GM23338 (cell line): ENCODE measurements at regions not wholly inside any gene's neighbourhood (a gene's known extent, or its start where the extent isn't known, plus 50 kb on each side); places are given as distances from the start of the nearest gene placed in this dataset.

Experiments used
- ATAC-seq: fragments of 200-7000 bp; cut with Tn5 transposase; 3 replicates; pipeline ENCODE4 v1.9.1; 2020
- DNase-seq: peaks from one replicate; pipeline ENCODE4 v3.0.0-alpha.2; 2015; ENCODE audit warnings: low spot score
- H2AFZ ChIP-seq: fragments of 200-600 bp; sonication (generic); 2 replicates; pipeline ENCODE4 v1.8.0; 2016; ENCODE audit warnings: antibody characterized with exemption, mild to moderate bottlenecking, moderate library complexity
- H3F3A ChIP-seq: fragments of 200-600 bp; sonication (generic); replicated peaks from 2 replicates; pipeline ENCODE4 v1.8.0; 2017; ENCODE audit warnings: antibody characterized with exemption, mixed run types, low read depth
- H3K27ac ChIP-seq: fragments of 200-600 bp; sonication (generic); 2 replicates; pipeline ENCODE4 v1.6.1; 2016; ENCODE audit warnings: low read depth
- H3K27me3 ChIP-seq: fragments of 200-600 bp; sonication (generic); 2 replicates; pipeline ENCODE4 v1.8.0; 2016; ENCODE audit warnings: mild to moderate bottlenecking, mixed run types, moderate library complexity; ENCODE audit not compliant: insufficient read depth
- H3K36me3 ChIP-seq: fragments of 200-600 bp; sonication (generic); 2 replicates; pipeline ENCODE4 v1.8.0; 2016; ENCODE audit warnings: mild to moderate bottlenecking; ENCODE audit not compliant: insufficient read depth
- H3K4me1 ChIP-seq: fragments of 200-600 bp; sonication (generic); 2 replicates; pipeline ENCODE4 v1.8.0; 2016; ENCODE audit warnings: mild to moderate bottlenecking, moderate library complexity; ENCODE audit not compliant: insufficient read depth
- H3K4me2 ChIP-seq: fragments of 200-600 bp; sonication (generic); 2 replicates; pipeline ENCODE4 v1.7.1; 2017; ENCODE audit warnings: mixed run types
- H3K4me3 ChIP-seq: fragments of 200-600 bp; sonication (generic); 2 replicates; pipeline ENCODE4 v1.6.1; 2016; ENCODE audit warnings: mixed run types
- H3K79me2 ChIP-seq: fragments of 200-600 bp; sonication (generic); replicated peaks from 2 replicates; pipeline ENCODE4 v1.8.0; 2017; ENCODE audit warnings: mild to moderate bottlenecking; ENCODE audit not compliant: insufficient read depth
- H3K9me2 ChIP-seq: fragments of 200-600 bp; sonication (generic); 2 replicates; pipeline ENCODE4 v1.8.0; 2017; ENCODE audit not compliant: insufficient read depth
- H4K20me1 ChIP-seq: fragments of 200-600 bp; sonication (generic); replicated peaks from 2 replicates; pipeline ENCODE4 v1.8.0; 2017; ENCODE audit warnings: mild to moderate bottlenecking; ENCODE audit not compliant: insufficient read depth
- H3K27ac Mint-ChIP-seq: 2 replicates; pipeline ENCODE4 v1.8.0; 2020; ENCODE audit warnings: inconsistent platforms, mild to moderate bottlenecking, moderate library complexity, mixed read lengths
- H3K27me3 Mint-ChIP-seq: 3 replicates; pipeline ENCODE4 v1.8.0; 2022; ENCODE audit warnings: low read depth, mild to moderate bottlenecking, moderate library complexity, mixed read lengths, inconsistent platforms; ENCODE audit not compliant: insufficient read depth, poor library complexity
- H3K36me3 Mint-ChIP-seq: 3 replicates; pipeline ENCODE4 v1.8.0; 2021; ENCODE audit warnings: low read depth, mild to moderate bottlenecking, inconsistent platforms, moderate library complexity, mixed read lengths
- H3K4me1 Mint-ChIP-seq: 3 replicates; pipeline ENCODE4 v1.8.0; 2020; ENCODE audit warnings: mild to moderate bottlenecking, inconsistent platforms, mixed read lengths
- H3K4me3 Mint-ChIP-seq: 3 replicates; pipeline ENCODE4 v1.8.0; 2021; ENCODE audit warnings: moderate library complexity, mild to moderate bottlenecking, inconsistent platforms, mixed read lengths
- H3K9me3 Mint-ChIP-seq: 3 replicates; pipeline ENCODE4 v1.8.0; 2020; ENCODE audit warnings: moderate library complexity, mild to moderate bottlenecking, inconsistent platforms, mixed read lengths
- CREB1 ChIP-seq: fragments of 250-450 bp; sonication (Bioruptor Pico); IDR thresholded peaks from 2 replicates; pipeline ENCODE4 v1.5.0; 2020; ENCODE audit warnings: low read depth, mild to moderate bottlenecking, moderate library complexity
- EZH2phosphoT487 ChIP-seq: fragments of 200-600 bp; sonication (generic); IDR thresholded peaks from one replicate; pipeline ENCODE4 v1.8.1; 2018; ENCODE audit warnings: antibody characterized with exemption; ENCODE audit not compliant: unreplicated experiment
- JUNB ChIP-seq: IDR thresholded peaks from one replicate; pipeline ENCODE4 v1.6.1; 2016; ENCODE audit warnings: antibody characterized with exemption; ENCODE audit not compliant: unreplicated experiment
- NANOG ChIP-seq: IDR thresholded peaks from 2 replicates; pipeline ENCODE4 v1.6.1; 2016; ENCODE audit warnings: antibody characterized with exemption, borderline replicate concordance
- POLR2AphosphoS5 ChIP-seq: IDR thresholded peaks from 2 replicates; pipeline ENCODE4 v1.6.1; 2016; ENCODE audit warnings: antibody characterized with exemption, low read depth
- STAT1 ChIP-seq: IDR thresholded peaks from one replicate; pipeline ENCODE4 v1.6.1; 2016; ENCODE audit warnings: antibody characterized with exemption; ENCODE audit not compliant: unreplicated experiment
- ZNF331 ChIP-seq: fragments of 250-450 bp; sonication (Bioruptor Pico); IDR thresholded peaks from 2 replicates; pipeline ENCODE4 v1.5.0; 2020; ENCODE audit warnings: low read depth, mild to moderate bottlenecking, moderate library complexity
- TF ChIP-seq, protein P1 (sequence below): IDR thresholded peaks from 2 replicates; pipeline ENCODE4 v1.6.1; 2016; ENCODE audit warnings: antibody characterized with exemption
- TF ChIP-seq, protein P2 (sequence below): fragments of 250-450 bp; sonication (Bioruptor Pico); IDR thresholded peaks from 2 replicates; pipeline ENCODE4 v1.5.0; 2020; ENCODE audit warnings: mild to moderate bottlenecking, moderate library complexity

DNA sequence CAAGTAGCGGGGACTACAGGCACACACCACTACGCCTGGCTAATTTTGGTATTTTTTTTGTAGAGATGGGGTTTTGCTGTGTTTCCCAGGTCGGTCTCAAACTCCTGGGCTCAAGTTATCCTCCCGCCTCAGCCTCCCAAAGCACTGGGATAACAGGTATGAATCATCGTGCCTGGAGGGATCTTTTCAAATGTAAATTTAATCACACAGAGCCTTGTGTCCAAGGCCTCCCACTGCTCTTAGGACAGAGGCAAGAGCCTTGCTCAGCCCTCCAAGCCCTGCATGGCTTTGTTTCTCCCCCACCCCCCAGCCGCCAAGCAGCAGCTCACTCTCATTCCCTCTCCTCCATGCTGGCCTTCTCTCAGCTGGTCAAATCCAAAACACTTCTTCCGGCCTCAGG, 75.3 kb upstream of the CREB3L1 start:
- H3K4me2 ChIP-seq = peak overlapping the region; percentile 66
- H3F3A ChIP-seq = no peaks in the 10 kb centered on the region
- Mint-ChIP-seq H3K36me3 (no peaks in the 10 kb centered on the region), H3K4me3 (no peak overlapping the region), H3K27me3 (peaks cover 6% of the 10 kb centered on the region), H3K27ac (peak overlapping the region; percentile 90), H3K4me1 (peaks cover 25% of the 10 kb centered on the region), H3K9me3 (no peaks in the 10 kb centered on the region)
- no peak overlapping the region for H3K4me3 ChIP-seq
- peaks cover 11% of the 10 kb centered on the region for H3K4me1 ChIP-seq
- H2AFZ ChIP-seq = peak overlapping the region; percentile 66
- no peaks in the 10 kb centered on the region for H4K20me1 ChIP-seq
- H3K27me3 ChIP-seq = no peaks in the 10 kb centered on the region
- no peaks in the 10 kb centered on the region for H3K9me2 ChIP-seq
- no peaks in the 10 kb centered on the region for H3K79me2 ChIP-seq
- DNase-seq (peak; percentile 75), ATAC-seq (peak; percentile 99)
- peak overlapping the region; percentile 68; the same call in 1 of the 2 replicates for H3K27ac ChIP-seq
- no peak for TF ChIP-seq STAT1
- TF ChIP-seq CREB1 (CRISPR knock-in tag) = no peak
- TF ChIP-seq POLR2AphosphoS5 = no peak
- TF ChIP-seq, protein P1, sequence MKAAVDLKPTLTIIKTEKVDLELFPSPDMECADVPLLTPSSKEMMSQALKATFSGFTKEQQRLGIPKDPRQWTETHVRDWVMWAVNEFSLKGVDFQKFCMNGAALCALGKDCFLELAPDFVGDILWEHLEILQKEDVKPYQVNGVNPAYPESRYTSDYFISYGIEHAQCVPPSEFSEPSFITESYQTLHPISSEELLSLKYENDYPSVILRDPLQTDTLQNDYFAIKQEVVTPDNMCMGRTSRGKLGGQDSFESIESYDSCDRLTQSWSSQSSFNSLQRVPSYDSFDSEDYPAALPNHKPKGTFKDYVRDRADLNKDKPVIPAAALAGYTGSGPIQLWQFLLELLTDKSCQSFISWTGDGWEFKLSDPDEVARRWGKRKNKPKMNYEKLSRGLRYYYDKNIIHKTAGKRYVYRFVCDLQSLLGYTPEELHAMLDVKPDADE = no peak
- no peak for TF ChIP-seq EZH2phosphoT487
- TF ChIP-seq NANOG = no peak
- H3K36me3 ChIP-seq = no peaks in the 10 kb centered on the region

DNA sequence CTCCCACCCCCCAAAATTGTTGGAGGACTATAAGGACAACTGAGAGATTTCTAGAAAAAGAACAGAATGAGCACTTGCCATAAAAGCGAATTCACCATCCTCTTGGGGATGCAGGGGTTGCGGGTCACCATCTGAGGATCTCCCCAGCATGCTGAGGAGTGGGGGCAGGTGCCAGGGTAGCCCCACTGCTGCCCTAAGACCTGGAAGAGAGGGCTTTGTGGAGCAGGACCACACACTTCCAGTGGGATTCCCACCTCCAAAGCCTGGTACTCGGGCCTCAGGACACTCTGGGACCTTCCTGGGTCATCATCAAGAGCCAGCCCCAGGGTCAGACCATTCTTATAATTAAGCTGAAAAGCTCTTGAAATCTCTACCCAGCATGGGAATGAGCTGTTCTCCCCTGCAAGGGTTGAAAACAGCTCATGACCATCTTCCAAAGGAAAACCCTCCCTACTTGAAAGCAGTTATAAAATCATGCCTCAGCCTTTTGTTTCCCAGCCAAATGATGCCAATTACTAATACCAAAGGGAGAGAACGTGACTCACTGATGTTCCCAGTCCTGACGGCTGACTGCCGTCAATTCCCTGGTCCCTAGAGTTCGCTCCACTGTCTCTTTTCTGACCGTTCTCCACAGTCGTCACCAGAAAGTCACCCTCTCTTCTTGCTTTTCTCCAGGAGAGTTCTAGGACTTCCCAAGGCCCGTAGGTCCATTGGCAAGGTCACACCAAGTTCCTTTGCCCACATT, 76.8 kb upstream of the CREB3L1 start:
- H3K36me3 ChIP-seq = no peaks in the 10 kb centered on the region
- H3K9me2 ChIP-seq = no peaks in the 10 kb centered on the region
- DNase-seq (no peak), ATAC-seq (no peak)
- H3K27me3 Mint-ChIP-seq = peaks cover 6% of the 10 kb centered on the region
- H2AFZ ChIP-seq = 0 out of 2 replicates have a peak overlapping the region, but pooled peaks have one; percentile 32
- peaks cover 25% of the 10 kb centered on the region for H3K4me1 Mint-ChIP-seq
- H3K79me2 ChIP-seq = no peaks in the 10 kb centered on the region
- no peaks in the 10 kb centered on the region for H3K27me3 ChIP-seq
- peaks cover 11% of the 10 kb centered on the region for H3K4me1 ChIP-seq
- H3F3A ChIP-seq = no peaks in the 10 kb centered on the region
- no peak overlapping the region for H3K27ac Mint-ChIP-seq
- no peak overlapping the region for H3K27ac ChIP-seq
- no peak overlapping the region for H3K4me3 Mint-ChIP-seq
- no peak overlapping the region for H3K4me2 ChIP-seq
- no peaks in the 10 kb centered on the region for H3K9me3 Mint-ChIP-seq
- no peaks in the 10 kb centered on the region for H3K36me3 Mint-ChIP-seq
- no peak overlapping the region for H3K4me3 ChIP-seq
- no peaks in the 10 kb centered on the region for H4K20me1 ChIP-seq
- no peak for TF ChIP-seq CREB1 (CRISPR knock-in tag)
- TF ChIP-seq, protein P1 = no peak
- no peak for TF ChIP-seq JUNB
- no peak for TF ChIP-seq STAT1
- no peak for TF ChIP-seq ZNF331 (CRISPR knock-in tag)
- TF ChIP-seq, protein P2, sequence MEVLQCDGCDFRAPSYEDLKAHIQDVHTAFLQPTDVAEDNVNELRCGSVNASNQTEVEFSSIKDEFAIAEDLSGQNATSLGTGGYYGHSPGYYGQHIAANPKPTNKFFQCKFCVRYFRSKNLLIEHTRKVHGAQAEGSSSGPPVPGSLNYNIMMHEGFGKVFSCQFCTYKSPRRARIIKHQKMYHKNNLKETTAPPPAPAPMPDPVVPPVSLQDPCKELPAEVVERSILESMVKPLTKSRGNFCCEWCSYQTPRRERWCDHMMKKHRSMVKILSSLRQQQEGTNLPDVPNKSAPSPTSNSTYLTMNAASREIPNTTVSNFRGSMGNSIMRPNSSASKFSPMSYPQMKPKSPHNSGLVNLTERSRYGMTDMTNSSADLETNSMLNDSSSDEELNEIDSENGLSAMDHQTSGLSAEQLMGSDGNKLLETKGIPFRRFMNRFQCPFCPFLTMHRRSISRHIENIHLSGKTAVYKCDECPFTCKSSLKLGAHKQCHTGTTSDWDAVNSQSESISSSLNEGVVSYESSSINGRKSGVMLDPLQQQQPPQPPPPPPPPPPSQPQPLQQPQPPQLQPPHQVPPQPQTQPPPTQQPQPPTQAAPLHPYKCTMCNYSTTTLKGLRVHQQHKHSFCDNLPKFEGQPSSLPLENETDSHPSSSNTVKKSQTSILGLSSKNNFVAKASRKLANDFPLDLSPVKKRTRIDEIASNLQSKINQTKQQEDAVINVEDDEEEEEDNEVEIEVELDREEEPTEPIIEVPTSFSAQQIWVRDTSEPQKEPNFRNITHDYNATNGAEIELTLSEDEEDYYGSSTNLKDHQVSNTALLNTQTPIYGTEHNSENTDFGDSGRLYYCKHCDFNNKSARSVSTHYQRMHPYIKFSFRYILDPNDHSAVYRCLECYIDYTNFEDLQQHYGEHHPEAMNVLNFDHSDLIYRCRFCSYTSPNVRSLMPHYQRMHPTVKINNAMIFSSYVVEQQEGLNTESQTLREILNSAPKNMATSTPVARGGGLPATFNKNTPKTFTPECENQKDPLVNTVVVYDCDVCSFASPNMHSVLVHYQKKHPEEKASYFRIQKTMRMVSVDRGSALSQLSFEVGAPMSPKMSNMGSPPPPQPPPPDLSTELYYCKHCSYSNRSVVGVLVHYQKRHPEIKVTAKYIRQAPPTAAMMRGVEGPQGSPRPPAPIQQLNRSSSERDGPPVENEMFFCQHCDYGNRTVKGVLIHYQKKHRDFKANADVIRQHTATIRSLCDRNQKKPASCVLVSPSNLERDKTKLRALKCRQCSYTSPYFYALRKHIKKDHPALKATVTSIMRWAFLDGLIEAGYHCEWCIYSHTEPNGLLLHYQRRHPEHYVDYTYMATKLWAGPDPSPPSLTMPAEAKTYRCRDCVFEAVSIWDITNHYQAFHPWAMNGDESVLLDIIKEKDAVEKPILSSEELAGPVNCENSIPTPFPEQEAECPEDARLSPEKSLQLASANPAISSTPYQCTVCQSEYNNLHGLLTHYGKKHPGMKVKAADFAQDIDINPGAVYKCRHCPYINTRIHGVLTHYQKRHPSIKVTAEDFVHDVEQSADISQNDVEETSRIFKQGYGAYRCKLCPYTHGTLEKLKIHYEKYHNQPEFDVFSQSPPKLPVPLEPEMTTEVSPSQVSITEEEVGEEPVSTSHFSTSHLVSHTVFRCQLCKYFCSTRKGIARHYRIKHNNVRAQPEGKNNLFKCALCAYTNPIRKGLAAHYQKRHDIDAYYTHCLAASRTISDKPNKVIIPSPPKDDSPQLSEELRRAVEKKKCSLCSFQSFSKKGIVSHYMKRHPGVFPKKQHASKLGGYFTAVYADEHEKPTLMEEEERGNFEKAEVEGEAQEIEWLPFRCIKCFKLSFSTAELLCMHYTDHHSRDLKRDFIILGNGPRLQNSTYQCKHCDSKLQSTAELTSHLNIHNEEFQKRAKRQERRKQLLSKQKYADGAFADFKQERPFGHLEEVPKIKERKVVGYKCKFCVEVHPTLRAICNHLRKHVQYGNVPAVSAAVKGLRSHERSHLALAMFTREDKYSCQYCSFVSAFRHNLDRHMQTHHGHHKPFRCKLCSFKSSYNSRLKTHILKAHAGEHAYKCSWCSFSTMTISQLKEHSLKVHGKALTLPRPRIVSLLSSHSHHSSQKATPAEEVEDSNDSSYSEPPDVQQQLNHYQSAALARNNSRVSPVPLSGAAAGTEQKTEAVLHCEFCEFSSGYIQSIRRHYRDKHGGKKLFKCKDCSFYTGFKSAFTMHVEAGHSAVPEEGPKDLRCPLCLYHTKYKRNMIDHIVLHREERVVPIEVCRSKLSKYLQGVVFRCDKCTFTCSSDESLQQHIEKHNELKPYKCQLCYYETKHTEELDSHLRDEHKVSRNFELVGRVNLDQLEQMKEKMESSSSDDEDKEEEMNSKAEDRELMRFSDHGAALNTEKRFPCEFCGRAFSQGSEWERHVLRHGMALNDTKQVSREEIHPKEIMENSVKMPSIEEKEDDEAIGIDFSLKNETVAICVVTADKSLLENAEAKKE (CRISPR knock-in tag) = no peak
